ENCODE measurements at regions not wholly inside any gene's neighbourhood (a gene's known extent, or its start where the extent isn't known, plus 50 kb on each side); places are given as distances from the start of the nearest gene placed in this dataset.

GRCh38 chr12:116461060-116461459 is 98.1 kb upstream of the MAP1LC3B2 start:
- Histone ChIP-seq H3K4me1 (peaks cover 0 to 10% (median 4%) of the 10 kb centered on the region in 10 experiments; a peak in 9 of 20 replicates), H3K27me3 (no peaks in the 10 kb centered on the region), H3K9me3 (replicated peaks in 1 of 11) (no peaks in the 10 kb centered on the region), H3K4me2 (no peak overlapping the region), H4K20me1 (no peaks in the 10 kb centered on the region), H3K36me3 (no peaks in the 10 kb centered on the region), H3K27ac (no peak overlapping the region), H3K9ac (no peak overlapping the region), H3K4me3 (no peak overlapping the region)
- TF ChIP-seq Cebpa-rat (IDR thresholded peaks at IDR 0.05), result no peak

GRCh38 chr12:116463366-116463765 is 95.8 kb upstream of the MAP1LC3B2 start:
- peaks cover 0 to 21% (median 12%) of the 10 kb centered on the region in 10 experiments; a peak in 14 of 20 replicates for H3K4me1 ChIP-seq
- H3K9ac ChIP-seq, result no peak overlapping the region
- H4K20me1 ChIP-seq, result no peaks in the 10 kb centered on the region
- no peaks in the 10 kb centered on the region for H3K36me3 ChIP-seq
- H3K4me2 ChIP-seq, result no peak overlapping the region
- no peaks in the 10 kb centered on the region for H3K27me3 ChIP-seq
- no peak overlapping the region for H3K4me3 ChIP-seq
- H3K27ac ChIP-seq, result no peak overlapping the region
- no peak for TF ChIP-seq Cebpa-rat (IDR thresholded peaks at IDR 0.05)
- H3K9me3 ChIP-seq (replicated peaks in 1 of 11), result no peaks in the 10 kb centered on the region

GRCh38 chr12:116465407-116465806 is 93.8 kb upstream of the MAP1LC3B2 start:
- H3K36me3 ChIP-seq, result no peaks in the 10 kb centered on the region
- no peak overlapping the region for H3K4me2 ChIP-seq
- H4K20me1 ChIP-seq, result no peaks in the 10 kb centered on the region
- H3K9ac ChIP-seq, result no peak overlapping the region
- H3K4me1 ChIP-seq, result peaks cover 0 to 14% (median 9%) of the 10 kb centered on the region in 10 experiments; a peak in 12 of 20 replicates
- H3K27me3 ChIP-seq, result no peaks in the 10 kb centered on the region
- no peak overlapping the region for H3K4me3 ChIP-seq
- TF ChIP-seq Cebpa-rat (IDR thresholded peaks at IDR 0.05), result no peak
- no peak overlapping the region for H3K27ac ChIP-seq
- no peaks in the 10 kb centered on the region for H3K9me3 ChIP-seq (replicated peaks in 1 of 11)

- TF ChIP-seq Cebpa-rat (IDR thresholded peaks at IDR 0.05), result no peak
- no peaks in the 10 kb centered on the region for H3K27me3 ChIP-seq
- H3K4me3 ChIP-seq, result no peak overlapping the region
- H3K9ac ChIP-seq, result no peak overlapping the region
- no peak overlapping the region for H3K27ac ChIP-seq
- H3K4me1 ChIP-seq, result peaks cover 0 to 14% (median 9%) of the 10 kb centered on the region in 10 experiments; a peak in 12 of 20 replicates
- no peaks in the 10 kb centered on the region for H4K20me1 ChIP-seq
- H3K36me3 ChIP-seq, result no peaks in the 10 kb centered on the region
- peak overlapping the region in 1 of 11 experiments; percentile 29; a peak in 1 of 22 replicates for H3K4me2 ChIP-seq
- H3K9me3 ChIP-seq (replicated peaks in 1 of 11), result no peaks in the 10 kb centered on the region
Measured at GRCh38 chr12:116465856-116466255, 93.3 kb upstream of the MAP1LC3B2 start.

GRCh38 chr12:116466536-116466935 is 92.6 kb upstream of the MAP1LC3B2 start:
- H3K27me3 ChIP-seq, result no peaks in the 10 kb centered on the region
- H3K4me1 ChIP-seq, result peaks cover 0 to 14% (median 9%) of the 10 kb centered on the region in 10 experiments; a peak in 12 of 20 replicates
- H3K9me3 ChIP-seq (replicated peaks in 1 of 11), result no peaks in the 10 kb centered on the region
- no peak overlapping the region for H3K27ac ChIP-seq
- no peaks in the 10 kb centered on the region for H4K20me1 ChIP-seq
- no peak overlapping the region for H3K9ac ChIP-seq
- H3K4me3 ChIP-seq, result no peak overlapping the region
- no peak for TF ChIP-seq Cebpa-rat (IDR thresholded peaks at IDR 0.05)
- no peaks in the 10 kb centered on the region for H3K36me3 ChIP-seq
- peak overlapping the region in 8 of 11 experiments; percentile 1 to 40 (median 20); a peak in 7 of 22 replicates for H3K4me2 ChIP-seq

- no peak for TF ChIP-seq Cebpa-rat (IDR thresholded peaks at IDR 0.05)
- no peak overlapping the region for H3K4me2 ChIP-seq
- H3K4me1 ChIP-seq, result peaks cover 0 to 17% (median 10%) of the 10 kb centered on the region in 10 experiments; a peak in 14 of 20 replicates
Measured at GRCh38 chr12:116469344-116469743, 89.8 kb upstream of the MAP1LC3B2 start.

GRCh38 chr12:116471544-116471943 is 87.6 kb upstream of the MAP1LC3B2 start:
- Histone ChIP-seq H3K9me3 (replicated peaks in 1 of 11) (peaks cover 15 to 21% (median 18%) of the 10 kb centered on the region in 11 experiments), H3K36me3 (no peaks in the 10 kb centered on the region), H3K4me3 (no peak overlapping the region), H3K9ac (no peak overlapping the region), H3K27me3 (no peaks in the 10 kb centered on the region), H3K27ac (no peak overlapping the region), H3K4me1 (peaks cover 0 to 12% (median 8%) of the 10 kb centered on the region in 10 experiments; a peak in 13 of 20 replicates), H3K4me2 (no peak overlapping the region), H4K20me1 (no peaks in the 10 kb centered on the region)
- TF ChIP-seq Cebpa-rat (IDR thresholded peaks at IDR 0.05), result no peak

More at GRCh38 chr12:116469344-116469743, 89.8 kb upstream of the MAP1LC3B2 start:
- no peaks in the 10 kb centered on the region for H4K20me1 ChIP-seq
- no peaks in the 10 kb centered on the region; a peak in 2 of 22 replicates for H3K9me3 ChIP-seq (replicated peaks in 1 of 11)
- no peak overlapping the region for H3K4me3 ChIP-seq
- H3K27ac ChIP-seq, result no peak overlapping the region
- H3K36me3 ChIP-seq, result no peaks in the 10 kb centered on the region
- H3K9ac ChIP-seq, result no peak overlapping the region
- H3K27me3 ChIP-seq, result no peaks in the 10 kb centered on the region

- no peak overlapping the region for H3K9ac ChIP-seq
- H3K4me3 ChIP-seq, result no peak overlapping the region
- H3K4me1 ChIP-seq, result peaks cover 0 to 7% (median 5%) of the 10 kb centered on the region in 10 experiments; a peak in 7 of 20 replicates
- no peaks in the 10 kb centered on the region for H3K27me3 ChIP-seq
- H4K20me1 ChIP-seq, result no peaks in the 10 kb centered on the region
- H3K27ac ChIP-seq, result no peak overlapping the region
- no peak overlapping the region for H3K4me2 ChIP-seq
- 0 out of 22 replicates have a peak, but pooled peaks cover 0 to 2% (median 0%) of the 10 kb centered on the region in 11 experiments for H3K36me3 ChIP-seq
- peaks cover 22 to 27% (median 25%) of the 10 kb centered on the region in 11 experiments for H3K9me3 ChIP-seq (replicated peaks in 1 of 11)
- TF ChIP-seq Cebpa-rat (IDR thresholded peaks at IDR 0.05), result no peak
Measured at GRCh38 chr12:116472193-116472592, 87.0 kb upstream of the MAP1LC3B2 start.

GRCh38 chr12:116473416-116473815 is 85.8 kb upstream of the MAP1LC3B2 start:
- TF ChIP-seq Cebpa-rat (IDR thresholded peaks at IDR 0.05), result no peak
- H3K4me3 ChIP-seq, result no peak overlapping the region

GRCh38 chr12:116474331-116474730 is 84.8 kb upstream of the MAP1LC3B2 start:
- Histone ChIP-seq H3K9ac (no peak overlapping the region), H3K27me3 (no peaks in the 10 kb centered on the region), H3K4me3 (no peak overlapping the region), H3K9me3 (replicated peaks in 1 of 11) (peaks cover 43 to 49% (median 46%) of the 10 kb centered on the region in 11 experiments), H3K36me3 (peaks cover 0 to 3% (median 0%) of the 10 kb centered on the region in 11 experiments; a peak in 1 of 22 replicates), H3K4me2 (peak overlapping the region in 5 of 11 experiments; percentile 10 to 39 (median 32); a peak in 7 of 22 replicates), H3K27ac (no peak overlapping the region), H4K20me1 (no peaks in the 10 kb centered on the region), H3K4me1 (peaks cover 0 to 7% (median 5%) of the 10 kb centered on the region in 10 experiments; a peak in 7 of 20 replicates)
- TF ChIP-seq Cebpa-rat (IDR thresholded peaks at IDR 0.05), result no peak

More at GRCh38 chr12:116473416-116473815, 85.8 kb upstream of the MAP1LC3B2 start:
- Histone ChIP-seq H3K9me3 (replicated peaks in 1 of 11) (peaks cover 34 to 40% (median 37%) of the 10 kb centered on the region in 11 experiments), H3K27ac (no peak overlapping the region), H3K27me3 (no peaks in the 10 kb centered on the region), H3K36me3 (peaks cover 0 to 3% (median 0%) of the 10 kb centered on the region in 11 experiments; a peak in 1 of 22 replicates), H3K4me2 (no peak overlapping the region), H3K9ac (no peak overlapping the region), H3K4me1 (peaks cover 0 to 7% (median 5%) of the 10 kb centered on the region in 10 experiments; a peak in 7 of 20 replicates), H4K20me1 (no peaks in the 10 kb centered on the region)
